ENCODE measurements at regions not wholly inside any gene's neighbourhood (a gene's known extent, or its start where the extent isn't known, plus 50 kb on each side); places are given as distances from the start of the nearest gene placed in this dataset.

DNA sequence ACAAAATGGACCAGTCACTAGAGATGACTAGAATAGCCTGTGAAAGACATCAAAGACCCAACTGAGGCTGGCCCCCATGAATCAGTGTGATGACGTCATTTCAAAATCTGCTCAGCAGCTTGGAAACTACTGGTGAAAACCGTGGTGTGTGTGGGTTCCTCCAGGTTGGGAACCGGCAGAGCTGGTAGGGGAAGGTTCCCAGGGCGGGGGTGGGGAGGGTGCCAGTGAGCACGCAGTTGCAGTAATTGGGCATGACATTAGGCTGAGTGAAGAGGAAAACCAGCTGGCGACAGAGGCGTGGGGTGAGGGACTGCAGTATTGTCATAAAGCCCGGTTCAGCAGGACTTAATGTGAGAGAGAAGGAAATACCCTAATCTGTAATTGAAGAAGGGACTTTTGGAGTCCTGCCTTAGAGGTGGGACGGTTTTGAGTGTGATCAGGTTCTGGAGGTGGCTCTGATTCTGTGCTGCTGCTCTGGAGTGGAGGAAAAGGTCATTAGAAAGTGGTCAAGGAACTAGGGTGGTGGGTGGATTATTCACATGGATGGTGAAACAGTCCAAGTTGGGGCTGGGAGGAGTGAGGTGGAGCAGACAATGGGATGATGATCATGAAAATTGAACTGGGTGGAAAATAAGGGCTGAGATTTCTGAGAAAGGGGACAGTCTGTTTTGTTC is 52.0 kb upstream of the MTHFD1L start:
- Histone ChIP-seq H3K9me3 (ENCODE audit: control insufficient read depth, low read length) (no peaks in the 10 kb centered on the region), H3K9ac (ENCODE audit: extremely low read depth, low read length, poor library complexity, severe bottlenecking) (no peak overlapping the region), H3K36me3 (ENCODE audit: control insufficient read depth, insufficient read depth, low read length) (no peaks in the 10 kb centered on the region), H3K27ac (ENCODE audit: low read depth, low read length) (no peak overlapping the region), H3K27me3 (ENCODE audit: control insufficient read depth, insufficient read depth, low read length, poor library complexity, severe bottlenecking) (no peaks in the 10 kb centered on the region), H3K4me1 (ENCODE audit: control insufficient read depth, insufficient read depth, low read length) (no peaks in the 10 kb centered on the region), H3K4me3 (ENCODE audit: low read length) (no peak overlapping the region)
- Mint-ChIP-seq H3K4me3 (no peak overlapping the region), H3K9me3 (peaks cover 8% of the 10 kb centered on the region), H3K27me3 (ENCODE audit: insufficient read depth) (peaks cover 3% of the 10 kb centered on the region), H3K4me1 (peaks cover 2% of the 10 kb centered on the region), H3K27ac (no peak overlapping the region), H3K36me3 (ENCODE audit: low read depth) (no peaks in the 10 kb centered on the region)
- TF ChIP-seq, protein P1, sequence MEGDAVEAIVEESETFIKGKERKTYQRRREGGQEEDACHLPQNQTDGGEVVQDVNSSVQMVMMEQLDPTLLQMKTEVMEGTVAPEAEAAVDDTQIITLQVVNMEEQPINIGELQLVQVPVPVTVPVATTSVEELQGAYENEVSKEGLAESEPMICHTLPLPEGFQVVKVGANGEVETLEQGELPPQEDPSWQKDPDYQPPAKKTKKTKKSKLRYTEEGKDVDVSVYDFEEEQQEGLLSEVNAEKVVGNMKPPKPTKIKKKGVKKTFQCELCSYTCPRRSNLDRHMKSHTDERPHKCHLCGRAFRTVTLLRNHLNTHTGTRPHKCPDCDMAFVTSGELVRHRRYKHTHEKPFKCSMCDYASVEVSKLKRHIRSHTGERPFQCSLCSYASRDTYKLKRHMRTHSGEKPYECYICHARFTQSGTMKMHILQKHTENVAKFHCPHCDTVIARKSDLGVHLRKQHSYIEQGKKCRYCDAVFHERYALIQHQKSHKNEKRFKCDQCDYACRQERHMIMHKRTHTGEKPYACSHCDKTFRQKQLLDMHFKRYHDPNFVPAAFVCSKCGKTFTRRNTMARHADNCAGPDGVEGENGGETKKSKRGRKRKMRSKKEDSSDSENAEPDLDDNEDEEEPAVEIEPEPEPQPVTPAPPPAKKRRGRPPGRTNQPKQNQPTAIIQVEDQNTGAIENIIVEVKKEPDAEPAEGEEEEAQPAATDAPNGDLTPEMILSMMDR (conservative IDR thresholded peaks at IDR 0.05) = no peak
- 88 to 95% methylated on average over 6 to 9 of the region's 9 CpGs for WGBS, 2 experiments (ENCODE audit: insufficient coverage in 1 of 2, insufficient read length in 1 of 2)
- DNase-seq = no peak

DNA sequence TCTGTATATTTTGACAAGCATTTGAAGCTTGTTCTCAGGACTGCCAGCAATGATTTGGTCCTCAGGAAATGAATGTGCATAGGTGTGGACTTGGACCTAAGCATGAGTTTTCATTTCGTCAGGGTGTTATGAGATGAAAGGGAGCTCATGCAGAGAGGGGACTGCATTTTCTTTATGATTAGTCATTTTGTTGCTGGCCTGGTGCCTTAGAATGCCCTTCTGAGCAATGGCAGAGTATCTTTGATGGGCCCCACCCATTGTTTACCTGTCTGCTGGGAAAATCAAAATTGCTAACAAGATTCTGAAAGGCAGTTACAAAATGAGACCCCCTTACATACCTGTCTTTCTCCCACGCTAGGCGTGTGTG is 51.5 kb upstream of the MTHFD1L start:
- WGBS, 2 experiments (ENCODE audit: insufficient coverage in 1 of 2, insufficient read length in 1 of 2) = 64 to 77% methylated on average over 3 of the region's 3 CpGs
- TF ChIP-seq, protein P1 (conservative IDR thresholded peaks at IDR 0.05) = no peak
- peaks cover 3% of the 10 kb centered on the region for H3K27me3 Mint-ChIP-seq (ENCODE audit: insufficient read depth)
- no peak overlapping the region for H3K4me3 Mint-ChIP-seq
- H3K27ac Mint-ChIP-seq = no peak overlapping the region
- no peak for DNase-seq
- peaks cover 3% of the 10 kb centered on the region for H3K4me1 Mint-ChIP-seq
- no peaks in the 10 kb centered on the region for H3K36me3 Mint-ChIP-seq (ENCODE audit: low read depth)
- H3K9me3 ChIP-seq (ENCODE audit: control insufficient read depth, low read length) = no peaks in the 10 kb centered on the region
- H3K27ac ChIP-seq (ENCODE audit: low read depth, low read length) = no peak overlapping the region
- no peaks in the 10 kb centered on the region for H3K27me3 ChIP-seq (ENCODE audit: control insufficient read depth, insufficient read depth, low read length, poor library complexity, severe bottlenecking)
- H3K36me3 ChIP-seq (ENCODE audit: control insufficient read depth, insufficient read depth, low read length) = no peaks in the 10 kb centered on the region
- no peak overlapping the region for H3K4me3 ChIP-seq (ENCODE audit: low read length)
- no peak overlapping the region for H3K9ac ChIP-seq (ENCODE audit: extremely low read depth, low read length, poor library complexity, severe bottlenecking)
- H3K9me3 Mint-ChIP-seq = peaks cover 8% of the 10 kb centered on the region
- H3K4me1 ChIP-seq (ENCODE audit: control insufficient read depth, insufficient read depth, low read length) = no peaks in the 10 kb centered on the region

Data from endodermal cell (in vitro differentiated cells).